Right atrium auricular region (tissue), 2 donors: ENCODE measurements at regions not wholly inside any gene's neighbourhood (a gene's known extent, or its start where the extent isn't known, plus 50 kb on each side); places are given as distances from the start of the nearest gene placed in this dataset.

Experiments
- DNase-seq: peaks from one replicate; pipeline ENCODE4 v3.0.0-alpha.2; 2019; ENCODE audit warnings: low spot score
- H3K27ac ChIP-seq, 2 donors: fragments of 200-600 bp; sonication (generic); 1 replicate in 1 of 2; 2 replicates in 1 of 2; pipeline ENCODE4 v1.5.1; 2016 to 2019
- H3K27me3 ChIP-seq, 2 donors: fragments of 200-600 bp; sonication (generic); one replicate each; pipeline versions ENCODE4 v1.5.1 to v1.6.0; 2017 to 2019
- H3K36me3 ChIP-seq: fragments of 200-600 bp; sonication (generic); one replicate; pipeline ENCODE4 v1.5.1; 2016
- H3K4me1 ChIP-seq, 2 donors: fragments of 200-600 bp; sonication (generic); one replicate each; pipeline versions ENCODE4 v1.5.1 to v1.6.0; 2017 to 2019
- H3K4me3 ChIP-seq, 2 donors: fragments of 200-600 bp; sonication (generic); 1 replicate in 1 of 2; 2 replicates in 1 of 2; pipeline ENCODE4 v1.5.1; 2017 to 2019; ENCODE audit warnings: mild to moderate bottlenecking in 1 of 2, moderate library complexity in 1 of 2
- H3K9me3 ChIP-seq, 2 donors: fragments of 200-600 bp; sonication (generic); one replicate each; pipeline ENCODE4 v1.5.1; 2019
- TF ChIP-seq, protein P1 (sequence below), 2 donors: fragments of 200-600 bp; sonication (generic); IDR thresholded peaks; one replicate each; pipeline ENCODE4 v1.5.1; 2019; ENCODE audit warnings: antibody characterized with exemption in 2 of 2

DNA sequence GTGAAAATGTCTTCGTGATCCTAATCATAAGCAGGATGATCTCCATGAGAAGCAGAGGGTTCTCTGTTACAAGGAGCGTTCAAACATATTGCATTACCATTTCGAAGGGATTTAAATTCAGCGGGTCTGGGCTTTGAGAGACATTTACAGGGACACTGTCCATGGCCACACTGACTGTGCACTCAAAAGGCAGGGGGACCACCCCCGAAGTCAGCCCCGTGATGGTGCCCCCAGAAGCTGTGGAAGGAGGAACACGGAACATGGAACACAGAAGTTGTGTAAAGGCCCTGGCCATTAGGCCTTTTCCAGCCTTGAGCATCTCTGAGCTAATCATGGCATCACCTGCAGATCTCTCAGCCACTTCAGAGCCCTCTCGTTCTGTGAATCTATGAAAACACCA, 268.4 kb upstream of the MYT1L start:
- no peak for DNase-seq
- Histone ChIP-seq H3K27me3 (no peaks in the 10 kb centered on the region), H3K9me3 (no peaks in the 10 kb centered on the region), H3K27ac (no peak overlapping the region), H3K4me3 (no peak overlapping the region), H3K36me3 (no peaks in the 10 kb centered on the region), H3K4me1 (no peaks in the 10 kb centered on the region)
- TF ChIP-seq, protein P1, sequence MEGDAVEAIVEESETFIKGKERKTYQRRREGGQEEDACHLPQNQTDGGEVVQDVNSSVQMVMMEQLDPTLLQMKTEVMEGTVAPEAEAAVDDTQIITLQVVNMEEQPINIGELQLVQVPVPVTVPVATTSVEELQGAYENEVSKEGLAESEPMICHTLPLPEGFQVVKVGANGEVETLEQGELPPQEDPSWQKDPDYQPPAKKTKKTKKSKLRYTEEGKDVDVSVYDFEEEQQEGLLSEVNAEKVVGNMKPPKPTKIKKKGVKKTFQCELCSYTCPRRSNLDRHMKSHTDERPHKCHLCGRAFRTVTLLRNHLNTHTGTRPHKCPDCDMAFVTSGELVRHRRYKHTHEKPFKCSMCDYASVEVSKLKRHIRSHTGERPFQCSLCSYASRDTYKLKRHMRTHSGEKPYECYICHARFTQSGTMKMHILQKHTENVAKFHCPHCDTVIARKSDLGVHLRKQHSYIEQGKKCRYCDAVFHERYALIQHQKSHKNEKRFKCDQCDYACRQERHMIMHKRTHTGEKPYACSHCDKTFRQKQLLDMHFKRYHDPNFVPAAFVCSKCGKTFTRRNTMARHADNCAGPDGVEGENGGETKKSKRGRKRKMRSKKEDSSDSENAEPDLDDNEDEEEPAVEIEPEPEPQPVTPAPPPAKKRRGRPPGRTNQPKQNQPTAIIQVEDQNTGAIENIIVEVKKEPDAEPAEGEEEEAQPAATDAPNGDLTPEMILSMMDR (IDR thresholded peaks at IDR 0.05), result no peak

DNA sequence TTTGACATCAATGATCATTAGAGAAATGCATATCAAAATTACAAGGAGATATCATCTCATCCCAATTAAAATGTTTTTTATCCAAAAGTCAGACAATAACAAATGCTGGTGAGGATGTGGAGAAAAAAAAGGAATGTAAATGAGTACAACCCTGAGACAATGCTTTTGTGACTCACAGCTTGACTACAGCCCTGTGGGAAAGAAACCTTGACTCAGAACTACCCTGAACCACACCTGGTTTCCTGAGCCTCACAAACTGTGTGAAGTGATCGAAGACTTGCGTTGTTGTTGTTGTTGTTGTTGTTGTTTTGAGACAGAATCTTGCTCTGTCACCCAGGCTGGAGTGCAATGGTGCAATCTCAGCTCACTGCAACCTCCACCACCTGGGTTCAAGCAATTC, 266.6 kb upstream of the MYT1L start:
- no peaks in the 10 kb centered on the region for H3K36me3 ChIP-seq

DNA sequence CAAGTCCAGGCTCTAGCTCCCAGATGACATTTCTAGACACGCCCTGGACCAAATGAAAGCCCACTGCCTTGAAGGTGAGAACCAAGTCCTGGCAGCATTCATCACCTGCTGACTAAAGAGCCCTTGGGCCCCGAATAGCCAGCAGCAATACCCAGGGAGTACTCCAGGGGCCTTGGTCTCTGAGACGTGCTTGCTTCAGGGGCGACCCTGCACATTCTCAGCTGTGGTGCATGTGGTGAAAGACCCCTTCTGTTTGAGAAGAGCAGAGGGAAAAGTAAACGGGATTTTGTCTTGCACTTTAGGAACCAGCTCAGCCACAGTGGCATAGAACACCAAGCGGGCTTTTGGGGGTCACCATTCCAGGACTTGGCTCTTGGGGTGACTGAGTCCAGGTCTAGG, 260.5 kb upstream of the MYT1L start:
- no peaks in the 10 kb centered on the region for H3K36me3 ChIP-seq
- TF ChIP-seq, protein P1 (IDR thresholded peaks at IDR 0.05), result no peak
- no peak overlapping the region for H3K4me3 ChIP-seq
- no peaks in the 10 kb centered on the region for H3K4me1 ChIP-seq
- no peaks in the 10 kb centered on the region for H3K9me3 ChIP-seq
- H3K27ac ChIP-seq, result no peak overlapping the region
- peak; percentile 40 for DNase-seq
- no peaks in the 10 kb centered on the region for H3K27me3 ChIP-seq

More for the DNA sequence above, 266.6 kb upstream of the MYT1L start:
- Histone ChIP-seq H3K4me3 (no peak overlapping the region), H3K27me3 (no peaks in the 10 kb centered on the region), H3K27ac (no peak overlapping the region), H3K4me1 (no peaks in the 10 kb centered on the region), H3K9me3 (no peaks in the 10 kb centered on the region)
- TF ChIP-seq, protein P1 (IDR thresholded peaks at IDR 0.05), result no peak
- no peak for DNase-seq

DNA sequence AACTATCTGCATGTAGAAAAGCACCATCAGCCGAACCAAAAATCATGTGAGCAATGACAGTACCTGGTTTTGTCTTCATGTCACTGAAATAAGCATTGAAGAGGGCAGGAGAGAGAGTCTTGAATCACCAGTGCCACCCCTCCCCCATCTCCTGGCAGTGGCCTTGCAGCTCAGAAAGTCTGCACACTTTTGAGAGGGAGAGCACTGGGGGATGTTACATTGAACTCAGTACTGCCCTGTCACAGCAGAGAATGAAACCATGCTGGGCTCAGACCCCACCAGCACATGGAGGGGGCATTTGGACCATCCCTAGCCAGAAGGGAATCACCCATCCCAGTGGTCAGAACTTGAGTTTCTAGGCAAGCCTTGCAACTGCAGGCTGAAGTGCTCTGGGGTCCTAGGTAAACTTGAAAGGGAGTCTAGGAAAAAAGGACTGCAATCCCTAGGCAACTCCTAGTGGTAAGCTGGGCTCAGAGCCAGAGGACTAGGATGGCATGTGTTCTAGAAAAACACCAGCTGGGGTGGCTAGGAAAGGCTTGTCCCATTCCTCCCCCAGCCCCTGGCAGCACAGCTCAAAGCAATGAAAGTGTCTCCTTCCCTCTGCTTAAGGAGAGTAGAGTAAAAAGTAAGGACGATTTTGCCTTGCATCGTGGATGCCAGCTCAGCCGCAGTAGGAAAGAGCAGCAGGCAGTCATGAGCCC, 259.9 kb upstream of the MYT1L start:
- Histone ChIP-seq H3K9me3 (no peaks in the 10 kb centered on the region), H3K4me1 (no peaks in the 10 kb centered on the region)
- DNase-seq, result peak; percentile 18

DNA sequence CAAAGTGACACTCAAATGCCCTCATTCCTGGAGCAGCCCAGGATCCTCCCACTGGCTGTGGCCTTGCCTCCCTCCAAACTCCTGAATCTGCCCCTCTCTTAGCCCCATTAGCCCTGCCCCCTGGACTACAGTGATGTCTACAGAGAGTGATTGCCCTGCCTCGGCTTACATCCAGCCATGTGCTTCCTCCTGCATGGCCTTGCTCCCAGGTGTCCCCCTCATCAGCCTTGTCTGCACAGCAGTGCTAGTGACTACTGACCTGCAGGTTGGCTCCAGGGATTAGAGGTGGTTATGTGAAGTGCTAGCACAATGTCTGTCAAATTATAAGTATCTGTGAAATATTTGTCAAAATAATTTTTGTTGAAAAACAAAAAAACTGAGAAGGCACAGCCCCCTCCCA, 259.1 kb upstream of the MYT1L start:
- Histone ChIP-seq H3K4me3 (no peak overlapping the region), H3K27ac (no peak overlapping the region), H3K36me3 (no peaks in the 10 kb centered on the region), H3K4me1 (no peaks in the 10 kb centered on the region), H3K27me3 (no peaks in the 10 kb centered on the region), H3K9me3 (no peaks in the 10 kb centered on the region)
- TF ChIP-seq, protein P1 (IDR thresholded peaks at IDR 0.05), result no peak
- peak; percentile 18 for DNase-seq

More for the DNA sequence above, 259.9 kb upstream of the MYT1L start:
- H3K27ac ChIP-seq, result no peak overlapping the region
- H3K36me3 ChIP-seq, result no peaks in the 10 kb centered on the region
- TF ChIP-seq, protein P1 (IDR thresholded peaks at IDR 0.05), result no peak
- H3K27me3 ChIP-seq, result no peaks in the 10 kb centered on the region
- H3K4me3 ChIP-seq, result no peak overlapping the region

DNA sequence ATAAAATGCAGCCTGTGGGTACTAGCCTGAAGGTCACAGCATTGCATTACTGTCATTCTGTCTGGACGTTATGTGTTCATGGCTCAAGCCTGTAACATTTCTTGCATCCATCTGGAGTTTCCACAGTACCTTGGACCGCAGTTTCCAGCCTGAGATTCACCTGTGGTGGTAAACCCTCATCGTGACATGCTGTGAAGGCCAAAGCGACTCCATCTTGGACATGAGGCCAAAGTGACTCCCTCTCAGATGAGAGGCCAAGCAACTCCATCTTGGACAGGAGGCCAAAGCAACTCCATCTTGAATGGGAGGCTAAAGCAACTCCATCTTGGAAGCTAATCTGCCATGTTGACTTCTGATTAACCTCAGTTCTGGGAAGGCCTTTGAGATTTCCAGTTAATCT, 257.7 kb upstream of the MYT1L start:
- Histone ChIP-seq H3K27me3 (no peaks in the 10 kb centered on the region), H3K27ac (no peak overlapping the region), H3K9me3 (no peaks in the 10 kb centered on the region), H3K4me1 (no peaks in the 10 kb centered on the region), H3K4me3 (no peak overlapping the region), H3K36me3 (no peaks in the 10 kb centered on the region)
- DNase-seq, result peak; percentile 23
- TF ChIP-seq, protein P1 (IDR thresholded peaks at IDR 0.05), result no peak
